GM21390 (cell line): ENCODE measurements at regions not wholly inside any gene's neighbourhood (a gene's known extent, or its start where the extent isn't known, plus 50 kb on each side); places are given as distances from the start of the nearest gene placed in this dataset.

Source experiments
- ATAC-seq: cut with Tn5 transposase; IDR thresholded peaks from one replicate; pipeline ENCODE4 v1.9.1; 2021; ENCODE audit not compliant: unreplicated experiment

- no peak for ATAC-seq
Measured at GRCh38 chr2:120851116-120851773, 115.6 kb downstream of the GLI2 start.

GRCh38 chr2:120852200-120852815 is 116.6 kb downstream of the GLI2 start:
- ATAC-seq, result no peak

- no peak for ATAC-seq
Measured at GRCh38 chr2:120853306-120854013, 117.8 kb downstream of the GLI2 start.

DNA sequence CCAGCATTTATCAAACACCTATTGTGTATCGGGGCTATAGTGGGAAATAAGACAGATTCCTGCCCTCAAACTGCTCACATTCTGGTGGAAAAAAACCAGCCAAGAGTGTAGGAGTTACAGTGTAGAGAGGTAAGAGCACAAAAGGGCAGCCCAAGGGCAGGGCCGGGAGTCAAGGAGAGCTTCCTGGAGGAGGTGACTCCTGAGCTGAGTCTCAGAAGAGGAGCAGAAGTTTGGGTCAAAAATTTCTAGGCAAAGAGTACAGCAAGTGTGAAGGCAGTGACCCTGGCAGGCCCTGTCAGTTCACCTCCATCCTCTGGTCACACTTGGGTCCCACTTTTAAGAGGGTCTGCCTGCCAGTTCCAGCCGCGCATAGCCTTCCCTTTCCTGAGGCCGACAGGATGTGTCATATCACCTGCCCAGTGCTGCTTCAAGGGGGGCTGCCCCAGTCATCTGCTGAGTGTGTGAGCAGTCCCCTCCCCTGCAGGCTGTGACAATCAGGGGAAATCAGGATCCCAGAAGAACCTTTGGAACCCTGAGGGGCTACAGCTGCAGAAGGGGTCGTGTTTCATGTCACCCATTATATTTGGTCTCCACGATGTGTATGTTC is 118.4 kb downstream of the GLI2 start:
- no peak for ATAC-seq

DNA sequence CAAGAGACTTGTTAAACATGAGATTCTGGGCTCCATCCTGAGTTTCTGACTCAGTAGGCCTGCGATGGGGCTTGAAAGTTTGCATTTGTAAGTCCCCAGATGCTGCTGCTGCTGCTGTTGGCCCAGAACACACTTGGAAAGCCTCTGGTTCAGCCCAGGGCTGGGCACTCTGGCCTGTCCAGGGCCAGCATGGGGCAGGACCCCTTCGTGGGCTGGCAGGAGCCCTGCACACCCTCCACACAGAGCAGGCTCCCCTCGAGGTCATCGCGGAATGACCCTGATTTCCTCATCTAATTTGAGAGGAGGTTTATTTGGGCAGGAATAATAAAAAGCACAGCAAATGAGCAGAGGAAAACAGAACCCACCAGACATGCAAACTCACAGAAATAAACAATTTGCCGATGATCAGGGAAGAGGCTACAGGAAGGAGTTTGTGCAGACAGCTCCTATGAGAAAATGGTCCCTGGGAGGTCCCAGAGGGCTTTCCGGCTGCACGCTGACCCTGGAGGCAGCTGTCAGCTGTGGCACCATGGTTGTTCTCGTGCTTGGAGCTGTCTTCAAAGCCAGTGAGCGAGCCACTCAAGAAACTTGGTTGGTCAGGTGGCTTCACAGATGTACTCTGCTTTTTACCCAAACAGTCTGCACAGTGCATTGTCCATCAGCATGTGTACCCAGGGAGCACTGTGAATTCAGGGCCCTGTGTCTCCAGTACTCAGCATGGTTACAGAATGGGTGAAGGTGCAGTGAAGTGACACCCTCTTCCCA is 119.3 kb downstream of the GLI2 start:
- ATAC-seq, result no peak

- no peak for ATAC-seq
Measured at GRCh38 chr2:120855855-120856405, 120.3 kb downstream of the GLI2 start.

DNA sequence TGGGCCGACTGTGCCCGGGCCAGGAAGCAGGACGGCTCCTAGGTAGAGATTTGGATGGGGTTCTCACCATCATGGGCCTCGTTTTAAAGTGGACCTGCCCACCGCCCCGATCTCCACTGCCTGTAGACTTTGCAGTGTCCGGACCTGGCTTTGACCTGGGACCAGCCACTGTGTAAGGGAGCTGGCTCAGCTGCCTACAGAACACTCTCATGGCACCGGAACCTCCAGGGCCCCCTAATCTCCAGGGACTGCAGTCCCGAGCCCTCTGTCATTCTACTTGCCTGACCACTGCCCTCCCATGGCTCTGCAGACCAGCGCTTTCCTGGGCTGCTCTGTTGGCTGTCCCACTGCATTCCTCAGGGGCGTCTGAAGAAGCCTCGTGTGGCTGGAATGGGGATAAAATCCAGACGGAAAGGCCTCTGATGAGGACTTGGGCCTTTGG is 120.8 kb downstream of the GLI2 start:
- ATAC-seq, result no peak

GRCh38 chr2:120857422-120857821 is 121.8 kb downstream of the GLI2 start:
- no peak for ATAC-seq

GRCh38 chr2:120857931-120858330 is 122.3 kb downstream of the GLI2 start:
- no peak for ATAC-seq

GRCh38 chr2:120858361-120859106 is 122.9 kb downstream of the GLI2 start:
- ATAC-seq, result no peak

- ATAC-seq, result no peak
Measured at GRCh38 chr2:120859128-120859527, 123.5 kb downstream of the GLI2 start.

GRCh38 chr2:120859814-120860578 is 124.3 kb downstream of the GLI2 start:
- no peak for ATAC-seq

- ATAC-seq, result no peak
Measured at GRCh38 chr2:120860579-120860922, 124.9 kb downstream of the GLI2 start.

DNA sequence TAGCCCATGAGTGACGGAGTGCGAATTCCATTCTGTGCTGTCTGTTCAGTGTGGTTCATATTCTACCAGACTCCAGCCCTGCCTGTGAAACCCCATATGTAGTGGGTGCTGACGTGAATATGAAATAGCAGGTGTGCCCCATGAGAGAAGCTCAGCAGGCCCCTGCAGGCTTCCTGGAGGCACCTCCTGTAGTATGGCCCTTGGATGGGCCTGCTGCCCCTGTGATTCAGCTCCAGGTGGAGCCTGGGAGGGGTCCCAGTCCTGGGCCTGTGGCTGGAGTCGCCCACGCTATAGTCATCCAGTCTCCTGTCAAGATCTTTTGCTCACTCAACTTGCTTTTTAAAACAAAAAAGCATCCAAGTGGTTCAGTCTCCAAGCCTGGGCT is 125.5 kb downstream of the GLI2 start:
- no peak for ATAC-seq

- no peak for ATAC-seq
Measured at GRCh38 chr2:120861576-120862191, 126.0 kb downstream of the GLI2 start.

DNA sequence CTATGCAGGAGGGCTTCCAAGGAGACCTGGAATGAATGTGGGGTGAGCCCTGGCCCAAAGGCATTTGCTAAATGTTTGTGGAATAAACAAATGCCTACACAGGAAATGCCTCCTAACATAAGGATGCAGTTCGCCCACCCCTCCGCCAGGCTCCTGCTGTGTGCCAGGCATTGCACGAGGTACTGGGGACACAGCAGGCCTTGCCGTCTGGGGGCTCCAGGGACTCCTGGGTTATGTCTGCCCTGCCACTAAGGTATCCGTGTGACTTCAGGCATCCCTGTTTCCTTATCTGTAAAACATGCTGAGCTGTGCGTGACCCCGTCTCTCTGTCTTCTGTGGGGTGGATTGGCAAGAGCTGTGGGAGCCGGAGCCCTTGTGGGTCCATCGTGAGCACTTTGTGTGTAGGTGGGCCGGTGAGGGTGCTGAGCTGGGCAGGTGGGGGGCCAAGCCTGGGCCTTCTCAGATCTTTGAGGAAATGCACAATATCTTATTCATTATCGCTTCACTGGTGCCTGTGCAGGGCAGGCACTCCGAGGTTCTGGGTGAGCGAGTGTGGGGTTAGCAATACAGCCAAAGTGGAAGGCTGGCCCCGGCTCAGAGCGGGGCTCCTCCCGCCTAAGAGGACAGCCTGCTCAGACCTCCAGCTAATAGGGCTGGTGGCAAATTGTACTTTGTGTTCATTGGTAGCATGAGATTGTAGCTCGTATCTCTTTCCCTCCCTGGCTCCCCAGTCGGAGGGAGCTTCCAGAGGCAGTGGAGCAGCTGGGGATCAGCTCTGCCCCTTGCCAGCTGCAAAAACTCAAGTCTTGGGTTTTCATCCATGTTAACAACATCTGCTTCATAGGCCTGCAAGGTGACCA is 126.8 kb downstream of the GLI2 start:
- ATAC-seq, result no peak

DNA sequence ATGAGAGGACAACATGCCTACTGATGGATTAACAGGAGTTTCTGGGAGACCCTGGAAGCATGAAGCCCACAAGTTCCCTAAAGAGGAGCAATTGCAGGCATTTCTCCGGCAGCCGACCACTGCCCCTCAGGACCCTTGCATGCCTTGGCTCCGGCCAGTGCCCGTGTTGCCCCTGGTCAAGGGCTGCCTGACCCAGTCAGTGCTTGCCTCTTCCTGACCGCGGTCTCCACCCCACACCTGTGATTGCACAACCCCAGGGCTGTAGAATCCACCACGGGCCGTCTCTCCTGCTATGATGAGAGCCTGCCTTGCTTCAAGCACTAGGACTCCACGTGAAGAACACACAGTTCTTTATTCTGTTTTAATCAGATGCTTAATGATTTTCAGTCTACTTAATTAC is 127.5 kb downstream of the GLI2 start:
- no peak for ATAC-seq

- no peak for ATAC-seq
Measured at GRCh38 chr2:120863661-120864320, 128.1 kb downstream of the GLI2 start.
